Muscle layer of colon (tissue), 2 donors: ENCODE measurements at regions not wholly inside any gene's neighbourhood (a gene's known extent, or its start where the extent isn't known, plus 50 kb on each side); places are given as distances from the start of the nearest gene placed in this dataset.

Experiments used
- H3K27ac ChIP-seq: one replicate; pipeline ENCODE4 v1.7.0; 2013; ENCODE audit warnings: low read depth, mild to moderate bottlenecking, low read length, moderate library complexity
- H3K27me3 ChIP-seq, 2 donors: one replicate each; pipeline ENCODE4 v1.7.0; 2013; ENCODE audit warnings: low read length in 2 of 2, mild to moderate bottlenecking in 2 of 2; ENCODE audit not compliant: insufficient read depth in 2 of 2, control insufficient read depth in 1 of 2
- H3K36me3 ChIP-seq: one replicate; pipeline ENCODE4 v1.7.0; 2013; ENCODE audit warnings: mild to moderate bottlenecking, low read length; ENCODE audit not compliant: insufficient read depth
- H3K4me1 ChIP-seq: one replicate; pipeline ENCODE4 v1.7.0; 2013; ENCODE audit warnings: mild to moderate bottlenecking, low read length; ENCODE audit not compliant: insufficient read depth
- H3K4me3 ChIP-seq, 2 donors: one replicate each; pipeline ENCODE4 v1.7.0; 2013; ENCODE audit warnings: low read length in 2 of 2, low read depth in 1 of 2, mild to moderate bottlenecking in 1 of 2, moderate library complexity in 1 of 2
- H3K9ac ChIP-seq: one replicate; pipeline ENCODE4 v1.7.0; 2013; ENCODE audit warnings: low read length
- H3K9me3 ChIP-seq: one replicate; pipeline ENCODE4 v1.7.0; 2013; ENCODE audit warnings: mild to moderate bottlenecking, low read length
- donor health status: abdominal sarcoma.
- donor health status: Adenocarcinoma of cecum.

GRCh38 chr12:13478650-13479181 lies 282.2 kb downstream of the EMP1 start:
- H3K9me3 ChIP-seq = no peaks in the 10 kb centered on the region
- no peaks in the 10 kb centered on the region for H3K27me3 ChIP-seq
- H3K4me1 ChIP-seq = no peaks in the 10 kb centered on the region
- H3K4me3 ChIP-seq = no peak overlapping the region
- no peak overlapping the region for H3K27ac ChIP-seq
- H3K9ac ChIP-seq = no peak overlapping the region
- H3K36me3 ChIP-seq = no peaks in the 10 kb centered on the region

- no peak overlapping the region for H3K27ac ChIP-seq
- no peaks in the 10 kb centered on the region for H3K4me1 ChIP-seq
- H3K27me3 ChIP-seq = no peaks in the 10 kb centered on the region
- no peak overlapping the region for H3K9ac ChIP-seq
- no peaks in the 10 kb centered on the region for H3K9me3 ChIP-seq
- H3K36me3 ChIP-seq = no peaks in the 10 kb centered on the region
- no peak overlapping the region for H3K4me3 ChIP-seq
Measured at GRCh38 chr12:13474381-13474780, 277.9 kb downstream of the EMP1 start.

GRCh38 chr12:13472690-13473089 lies 276.2 kb downstream of the EMP1 start:
- H3K9ac ChIP-seq = no peak overlapping the region
- H3K4me1 ChIP-seq = no peaks in the 10 kb centered on the region
- peak overlapping the region in 1 of 2 donors; percentile 4 for H3K4me3 ChIP-seq
- H3K9me3 ChIP-seq = no peaks in the 10 kb centered on the region
- no peaks in the 10 kb centered on the region for H3K36me3 ChIP-seq
- H3K27ac ChIP-seq = no peak overlapping the region
- H3K27me3 ChIP-seq = no peaks in the 10 kb centered on the region

GRCh38 chr12:13471471-13471870 lies 274.9 kb downstream of the EMP1 start:
- Histone ChIP-seq H3K27ac (no peak overlapping the region), H3K36me3 (no peaks in the 10 kb centered on the region), H3K9me3 (no peaks in the 10 kb centered on the region), H3K4me3 (no peak overlapping the region), H3K9ac (no peak overlapping the region), H3K4me1 (no peaks in the 10 kb centered on the region), H3K27me3 (no peaks in the 10 kb centered on the region)

- no peaks in the 10 kb centered on the region for H3K36me3 ChIP-seq
- no peak overlapping the region for H3K27ac ChIP-seq
- H3K4me3 ChIP-seq = no peak overlapping the region
- H3K9ac ChIP-seq = no peak overlapping the region
- H3K4me1 ChIP-seq = no peaks in the 10 kb centered on the region
- no peaks in the 10 kb centered on the region for H3K27me3 ChIP-seq
- H3K9me3 ChIP-seq = no peaks in the 10 kb centered on the region
Measured at GRCh38 chr12:13465635-13466034, 269.1 kb downstream of the EMP1 start.

GRCh38 chr12:13463189-13463588 lies 266.7 kb downstream of the EMP1 start:
- no peak overlapping the region for H3K9ac ChIP-seq
- no peaks in the 10 kb centered on the region for H3K36me3 ChIP-seq
- no peaks in the 10 kb centered on the region for H3K27me3 ChIP-seq
- no peaks in the 10 kb centered on the region for H3K4me1 ChIP-seq
- no peak overlapping the region for H3K4me3 ChIP-seq
- H3K9me3 ChIP-seq = no peaks in the 10 kb centered on the region
- H3K27ac ChIP-seq = no peak overlapping the region

GRCh38 chr12:13462450-13462849 lies 265.9 kb downstream of the EMP1 start:
- Histone ChIP-seq H3K36me3 (no peaks in the 10 kb centered on the region), H3K4me3 (no peak overlapping the region), H3K27ac (no peak overlapping the region), H3K9ac (no peak overlapping the region), H3K27me3 (no peaks in the 10 kb centered on the region), H3K4me1 (no peaks in the 10 kb centered on the region), H3K9me3 (no peaks in the 10 kb centered on the region)

- Histone ChIP-seq H3K36me3 (no peaks in the 10 kb centered on the region), H3K9me3 (no peaks in the 10 kb centered on the region), H3K4me3 (no peak overlapping the region), H3K27ac (no peak overlapping the region), H3K9ac (no peak overlapping the region), H3K27me3 (no peaks in the 10 kb centered on the region), H3K4me1 (no peaks in the 10 kb centered on the region)
Measured at GRCh38 chr12:13455778-13456144, 259.2 kb downstream of the EMP1 start.

- Histone ChIP-seq H3K36me3 (no peaks in the 10 kb centered on the region), H3K27me3 (no peaks in the 10 kb centered on the region), H3K9ac (no peak overlapping the region), H3K27ac (no peak overlapping the region), H3K9me3 (no peaks in the 10 kb centered on the region), H3K4me1 (no peaks in the 10 kb centered on the region), H3K4me3 (no peak overlapping the region)
Measured at GRCh38 chr12:13454991-13455777, 258.7 kb downstream of the EMP1 start.

- no peak overlapping the region for H3K9ac ChIP-seq
- no peaks in the 10 kb centered on the region for H3K27me3 ChIP-seq
- no peaks in the 10 kb centered on the region for H3K36me3 ChIP-seq
- H3K9me3 ChIP-seq = no peaks in the 10 kb centered on the region
- H3K4me1 ChIP-seq = no peaks in the 10 kb centered on the region
- H3K4me3 ChIP-seq = no peak overlapping the region
- H3K27ac ChIP-seq = no peak overlapping the region
Measured at GRCh38 chr12:13452955-13453570, 256.5 kb downstream of the EMP1 start.

GRCh38 chr12:13451776-13452175 lies 255.2 kb downstream of the EMP1 start:
- Histone ChIP-seq H3K9me3 (no peaks in the 10 kb centered on the region), H3K27me3 (no peaks in the 10 kb centered on the region), H3K27ac (no peak overlapping the region), H3K4me1 (no peaks in the 10 kb centered on the region), H3K36me3 (no peaks in the 10 kb centered on the region), H3K4me3 (no peak overlapping the region), H3K9ac (no peak overlapping the region)
